Hepatocyte (in vitro differentiated cells): ENCODE measurements at regions not wholly inside any gene's neighbourhood (a gene's known extent, or its start where the extent isn't known, plus 50 kb on each side); places are given as distances from the start of the nearest gene placed in this dataset.

Experiments
- DNase-seq: peaks from one replicate; pipeline ENCODE4 v3.0.0-alpha.2; 2016; ENCODE audit warnings: low spot score
- H2AFZ ChIP-seq: fragments of 200-600 bp; sonication (generic); 2 replicates; pipeline ENCODE4 v1.6.0; 2016; ENCODE audit warnings: antibody characterized with exemption, mild to moderate bottlenecking
- H3K27ac ChIP-seq: fragments of 200-600 bp; sonication (generic); 2 replicates; pipeline ENCODE4 v1.5.1; 2016; ENCODE audit warnings: mild to moderate bottlenecking
- H3K27me3 ChIP-seq: fragments of 200-600 bp; sonication (generic); 2 replicates; pipeline ENCODE4 v1.6.1; 2016
- H3K36me3 ChIP-seq: fragments of 200-600 bp; sonication (generic); replicated peaks from 2 replicates; pipeline ENCODE4 v1.5.1; 2016; ENCODE audit warnings: low read depth; ENCODE audit not compliant: insufficient read depth
- H3K4me1 ChIP-seq: fragments of 200-600 bp; sonication (generic); 2 replicates; pipeline ENCODE4 v1.5.1; 2016; ENCODE audit warnings: mild to moderate bottlenecking, moderate library complexity; ENCODE audit not compliant: insufficient read depth
- H3K4me2 ChIP-seq: fragments of 200-600 bp; sonication (generic); 2 replicates; pipeline ENCODE4 v1.6.0; 2016
- H3K4me3 ChIP-seq: fragments of 200-600 bp; sonication (generic); 2 replicates; pipeline ENCODE4 v1.5.1; 2016; ENCODE audit warnings: mild to moderate bottlenecking
- H3K79me2 ChIP-seq: fragments of 200-600 bp; sonication (generic); 2 replicates; pipeline ENCODE4 v1.6.0; 2017; ENCODE audit warnings: mild to moderate bottlenecking
- H3K9me2 ChIP-seq: fragments of 200-600 bp; sonication (generic); replicated peaks from 2 replicates; pipeline ENCODE4 v1.6.0; 2017; ENCODE audit warnings: mild to moderate bottlenecking; ENCODE audit not compliant: insufficient read depth
- H3K9me3 ChIP-seq: fragments of 200-600 bp; sonication (generic); 2 replicates; pipeline ENCODE4 v1.5.1; 2016; ENCODE audit warnings: low read depth, mild to moderate bottlenecking
- H4K20me1 ChIP-seq: fragments of 200-600 bp; sonication (generic); 2 replicates; pipeline ENCODE4 v1.6.0; 2016; ENCODE audit warnings: mild to moderate bottlenecking; ENCODE audit not compliant: insufficient read depth, poor library complexity, severe bottlenecking
- CTCF ChIP-seq: fragments of 200-600 bp; sonication (generic); IDR thresholded peaks from 2 replicates; pipeline ENCODE4 v1.5.1; 2016; ENCODE audit warnings: antibody characterized with exemption, mild to moderate bottlenecking; ENCODE audit not compliant: poor library complexity
- EZH2 ChIP-seq: fragments of 200-600 bp; sonication (generic); IDR thresholded peaks from 2 replicates; pipeline ENCODE4 v1.6.1; 2016; ENCODE audit warnings: antibody characterized with exemption, mild to moderate bottlenecking, borderline replicate concordance
- EZH2phosphoT487 ChIP-seq: fragments of 200-600 bp; sonication (generic); IDR thresholded peaks from one replicate; pipeline ENCODE4 v1.6.1; 2018; ENCODE audit warnings: antibody characterized with exemption, mild to moderate bottlenecking, low read depth, moderate library complexity; ENCODE audit not compliant: unreplicated experiment, severe bottlenecking
- WGBS: methylation state at CpG from one replicate; pipeline ENCODE4 v1.1.6; 2016; ENCODE audit warnings: low lambda C conversion rate; ENCODE audit errors: missing lambda C conversion rate; 5-methylcytosine and 5-hydroxymethylcytosine counted together

GRCh38 chr18:2111456-2111855, 459.8 kb downstream of the METTL4 start:
- 82% methylated on average over 3 of the region's 3 CpGs for WGBS
- no peaks in the 10 kb centered on the region for H3K9me2 ChIP-seq
- H3K79me2 ChIP-seq, result no peaks in the 10 kb centered on the region
- H3K36me3 ChIP-seq, result no peaks in the 10 kb centered on the region
- no peaks in the 10 kb centered on the region for H3K27me3 ChIP-seq
- no peak overlapping the region for H3K27ac ChIP-seq
- H3K4me3 ChIP-seq, result no peak overlapping the region
- H3K4me1 ChIP-seq, result no peaks in the 10 kb centered on the region
- TF ChIP-seq EZH2 (no peak), CTCF (no peak), EZH2phosphoT487 (no peak)
- DNase-seq, result no peak
- no peak overlapping the region for H2AFZ ChIP-seq
- no peaks in the 10 kb centered on the region for H3K9me3 ChIP-seq
- H3K4me2 ChIP-seq, result no peak overlapping the region
- no peaks in the 10 kb centered on the region for H4K20me1 ChIP-seq

GRCh38 chr18:2112435-2113045, 458.8 kb downstream of the METTL4 start:
- Histone ChIP-seq H3K9me2 (no peaks in the 10 kb centered on the region), H3K27me3 (no peaks in the 10 kb centered on the region), H3K9me3 (no peaks in the 10 kb centered on the region), H4K20me1 (no peaks in the 10 kb centered on the region), H3K4me2 (no peak overlapping the region), H3K4me3 (no peak overlapping the region), H3K27ac (no peak overlapping the region), H3K36me3 (no peaks in the 10 kb centered on the region), H3K4me1 (no peaks in the 10 kb centered on the region), H3K79me2 (no peaks in the 10 kb centered on the region), H2AFZ (no peak overlapping the region)
- no peak for DNase-seq
- 76% methylated on average over 8 of the region's 8 CpGs for WGBS
- TF ChIP-seq CTCF (no peak), EZH2phosphoT487 (no peak), EZH2 (no peak)

GRCh38 chr18:2114289-2114688, 457.0 kb downstream of the METTL4 start:
- Histone ChIP-seq H3K79me2 (no peaks in the 10 kb centered on the region), H4K20me1 (no peaks in the 10 kb centered on the region), H3K4me3 (no peak overlapping the region), H2AFZ (no peak overlapping the region), H3K36me3 (no peaks in the 10 kb centered on the region), H3K9me2 (no peaks in the 10 kb centered on the region), H3K4me1 (no peaks in the 10 kb centered on the region), H3K4me2 (no peak overlapping the region), H3K9me3 (no peaks in the 10 kb centered on the region), H3K27ac (no peak overlapping the region), H3K27me3 (no peaks in the 10 kb centered on the region)
- no peak for TF ChIP-seq EZH2phosphoT487
- no peak for TF ChIP-seq CTCF
- 48% methylated on average over 2 of the region's 2 CpGs for WGBS
- no peak for DNase-seq

- Histone ChIP-seq H3K4me3 (no peak overlapping the region), H2AFZ (no peak overlapping the region), H3K36me3 (no peaks in the 10 kb centered on the region), H3K79me2 (no peaks in the 10 kb centered on the region), H3K27ac (no peak overlapping the region), H3K4me1 (no peaks in the 10 kb centered on the region), H3K4me2 (no peak overlapping the region), H3K9me2 (no peaks in the 10 kb centered on the region), H3K27me3 (no peaks in the 10 kb centered on the region), H4K20me1 (no peaks in the 10 kb centered on the region), H3K9me3 (no peaks in the 10 kb centered on the region)
- WGBS, result 87% methylated on average over 4 of the region's 4 CpGs
- no peak for TF ChIP-seq EZH2
- no peak for TF ChIP-seq EZH2phosphoT487
- TF ChIP-seq CTCF, result no peak
- DNase-seq, result no peak
Observed at GRCh38 chr18:2114765-2115164, 456.5 kb downstream of the METTL4 start.
